RPMI8226 (cell line): ENCODE measurements at regions not wholly inside any gene's neighbourhood (a gene's known extent, or its start where the extent isn't known, plus 50 kb on each side); places are given as distances from the start of the nearest gene placed in this dataset.

Experiments used
- DNase-seq: peaks from one replicate; pipeline ENCODE4 v3.0.0-alpha.2; 2015

DNA sequence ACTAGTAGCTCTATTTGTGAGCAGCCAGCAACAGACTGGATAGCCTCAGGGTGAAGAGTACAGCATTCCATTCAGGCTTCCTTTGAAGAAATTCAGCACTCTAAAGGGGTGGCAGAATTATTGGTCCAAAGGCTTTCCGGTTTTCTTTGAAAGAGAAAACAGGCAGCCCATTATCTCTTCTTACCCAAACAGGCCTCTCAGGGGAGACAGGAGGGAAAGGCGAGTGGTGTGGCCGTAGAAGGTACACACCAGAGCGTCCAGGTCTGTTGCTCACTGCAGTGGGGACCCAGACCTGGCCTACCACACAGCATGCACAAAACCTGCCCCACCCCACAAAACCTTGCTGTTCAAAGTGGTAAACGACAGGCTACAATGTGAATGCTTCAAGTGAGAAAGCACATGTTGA lies 83.3 kb downstream of the ZNF608 start:
- no peak for DNase-seq

DNA sequence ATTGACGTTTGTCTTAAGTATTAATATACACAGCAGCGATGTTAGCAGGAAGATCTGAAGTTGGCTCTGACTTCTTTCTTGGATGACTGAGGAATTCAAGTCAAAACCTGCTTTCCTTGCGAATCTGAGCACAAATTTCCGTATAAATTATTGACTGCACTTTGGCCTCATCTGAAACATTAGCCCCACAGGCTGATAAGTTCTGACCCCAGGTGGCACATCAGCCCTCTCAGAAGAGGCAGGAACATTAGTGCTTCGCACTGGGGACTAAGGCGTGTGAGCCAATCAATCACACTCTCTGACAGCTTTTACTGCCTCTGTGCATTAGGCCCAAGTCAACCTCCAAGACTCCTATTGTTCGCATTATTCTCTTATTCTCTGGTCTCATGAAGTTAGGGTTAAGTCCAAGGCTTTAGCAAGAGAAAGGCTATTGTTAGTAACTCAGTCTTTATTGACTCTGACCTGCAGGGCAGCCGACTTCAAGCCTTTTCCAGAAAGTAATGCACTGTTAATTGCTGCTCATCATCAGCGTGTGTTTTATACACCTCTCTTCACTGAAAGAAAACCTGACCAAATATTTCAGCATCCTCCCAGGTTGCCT lies 84.2 kb downstream of the ZNF608 start:
- no peak for DNase-seq

DNA sequence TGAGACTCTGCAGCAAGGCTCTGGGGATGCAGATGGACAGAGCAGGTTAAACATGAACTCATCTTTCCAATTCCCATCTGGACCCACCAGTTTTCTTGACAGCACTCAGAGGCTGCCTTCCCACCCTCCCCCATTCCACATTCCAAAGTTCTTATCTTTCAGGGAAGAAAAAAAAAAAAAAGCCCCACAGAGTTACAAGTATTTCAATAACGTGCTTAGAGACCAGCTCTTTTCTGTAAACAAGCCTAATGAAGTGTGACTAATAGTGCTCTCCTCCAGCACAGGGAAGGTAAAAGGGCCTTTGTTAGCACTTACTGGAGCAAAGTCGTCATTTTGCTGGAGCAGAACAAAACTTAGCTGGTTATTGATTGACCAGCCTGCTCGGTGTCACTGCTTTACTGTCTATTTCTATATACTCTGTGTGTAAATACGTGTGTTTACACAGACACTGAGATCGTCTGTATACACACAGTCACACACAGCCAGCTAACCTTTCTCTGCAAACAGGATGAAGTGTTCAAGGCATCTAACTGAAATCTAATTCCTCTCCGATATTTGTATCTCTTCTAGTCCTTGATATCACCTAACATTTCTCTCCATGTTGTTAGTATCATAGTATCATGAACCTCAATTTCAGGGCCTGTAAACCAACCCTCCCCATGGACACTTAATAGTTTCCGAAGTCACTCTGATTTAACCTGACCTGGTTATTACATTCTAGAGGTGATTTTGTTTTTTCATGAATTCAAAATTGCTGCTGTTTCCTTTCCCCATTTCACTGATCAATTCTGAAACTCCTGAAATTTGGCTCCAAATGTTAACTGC lies 84.9 kb downstream of the ZNF608 start:
- no peak for DNase-seq

DNA sequence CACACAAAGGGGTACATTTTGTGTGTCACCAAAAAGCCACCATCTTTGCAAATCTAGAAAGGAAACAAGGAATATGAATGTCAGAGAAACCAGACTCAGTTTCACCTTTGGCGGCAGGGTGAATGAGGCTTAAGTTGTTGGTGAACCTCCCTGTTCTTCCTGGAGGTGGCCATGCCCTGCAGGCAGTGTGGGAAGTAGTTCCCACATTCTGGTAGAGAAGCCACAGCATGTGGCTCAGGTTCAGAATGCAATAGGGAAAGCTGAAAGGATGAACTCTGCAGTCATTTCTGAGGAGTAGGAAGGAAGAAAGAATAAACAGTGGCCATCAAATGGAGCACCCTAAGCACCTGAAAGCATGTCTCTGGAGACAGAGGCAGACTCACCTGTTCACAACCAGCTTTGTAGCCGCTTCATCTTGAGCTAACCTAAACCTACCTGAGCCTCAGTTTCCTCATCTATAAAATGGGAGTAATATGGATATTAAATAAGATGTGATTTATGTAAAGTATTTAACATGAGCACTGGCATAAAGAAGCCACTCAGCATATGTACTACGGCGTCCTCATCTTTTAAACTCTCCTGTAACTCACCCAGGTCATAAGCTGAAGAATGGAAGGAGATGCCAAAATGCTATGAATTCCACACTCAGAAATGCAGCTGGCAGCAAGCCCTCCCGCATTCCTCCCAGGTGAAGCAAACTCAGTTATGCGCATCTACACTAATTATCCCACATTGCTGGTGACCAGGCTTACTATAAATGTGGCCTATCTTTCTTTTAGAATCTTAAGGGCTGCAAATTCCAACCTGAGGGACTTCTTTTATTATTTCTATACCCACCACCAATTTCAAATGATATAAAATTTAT lies 86.0 kb downstream of the ZNF608 start:
- DNase-seq = no peak

DNA sequence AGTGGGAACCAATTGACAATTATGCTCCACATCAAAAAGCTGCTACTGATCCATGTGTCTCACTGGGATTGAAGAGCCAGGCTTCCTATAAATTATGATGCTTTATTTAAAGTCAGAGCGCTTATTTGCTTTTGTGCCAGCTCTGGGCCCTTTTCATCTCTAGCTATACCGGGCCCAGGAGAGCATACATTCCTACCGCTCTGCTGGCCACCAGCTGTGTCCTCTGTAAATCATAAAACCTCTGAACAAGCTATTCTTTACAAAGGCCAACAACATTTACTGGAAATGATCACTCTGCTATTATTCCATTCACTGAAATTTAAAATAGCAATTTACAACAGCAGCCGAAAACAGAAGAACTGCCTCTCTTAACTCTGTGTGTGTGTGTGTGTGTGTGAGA lies 86.6 kb downstream of the ZNF608 start:
- DNase-seq = no peak

DNA sequence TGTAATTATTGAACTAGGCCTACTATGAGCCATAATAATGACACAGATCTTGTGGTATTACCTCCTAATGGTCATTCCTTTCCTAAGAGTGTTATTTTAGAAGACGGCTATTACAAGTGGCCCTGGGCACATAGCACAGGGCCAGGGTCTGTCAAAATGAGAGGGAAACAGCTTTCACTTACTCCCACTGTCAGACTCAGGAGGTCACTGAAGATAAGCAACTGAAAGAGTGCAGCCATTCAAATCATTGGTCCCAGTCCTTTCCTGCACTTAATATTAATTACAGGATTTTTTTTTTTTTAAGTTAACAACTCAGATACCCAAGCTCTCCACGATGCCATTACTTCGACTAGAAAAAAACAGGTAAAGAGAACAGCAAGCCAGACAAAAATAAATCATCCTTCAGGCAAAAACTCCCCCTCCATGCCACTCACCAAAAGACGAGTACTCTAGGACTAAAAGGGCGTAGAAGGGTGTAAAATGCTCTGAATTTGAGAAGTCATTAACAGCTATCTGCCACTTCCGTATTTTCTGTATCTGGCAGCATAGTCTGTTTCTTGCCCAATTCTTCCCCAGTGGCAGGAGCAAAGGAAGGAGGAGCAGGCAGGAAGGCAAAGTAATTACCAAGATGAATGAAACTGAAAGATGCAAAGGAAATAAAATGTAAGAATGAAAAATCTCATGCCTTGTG lies 87.4 kb downstream of the ZNF608 start:
- no peak for DNase-seq

DNA sequence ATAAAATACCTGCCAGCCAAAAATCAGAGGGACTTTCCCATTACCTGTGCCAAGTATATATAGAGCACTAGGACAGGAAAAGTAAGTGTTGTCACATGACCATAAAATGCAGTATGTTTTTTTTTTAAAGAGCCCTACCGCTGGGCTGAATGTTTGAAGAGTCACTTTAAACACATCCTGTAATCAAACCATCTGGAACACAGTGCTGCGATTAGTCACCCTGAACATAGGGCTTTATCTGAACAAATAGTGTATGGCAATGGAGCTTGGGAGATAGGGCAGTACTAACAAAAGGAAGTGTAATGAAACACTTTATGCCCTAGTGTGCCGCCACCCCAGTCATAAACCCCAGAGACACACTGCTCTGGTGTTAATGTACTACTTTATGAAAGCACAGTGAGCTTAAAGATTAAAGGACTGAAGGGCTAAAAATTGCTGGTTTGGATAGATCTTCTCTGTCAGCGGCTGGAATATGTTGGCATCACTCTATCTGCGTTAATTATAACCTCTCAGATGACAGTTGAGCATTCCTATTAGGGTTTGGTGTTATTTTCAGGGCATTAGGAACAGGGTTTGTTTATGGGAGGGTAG lies 90.4 kb downstream of the ZNF608 start:
- DNase-seq = no peak

DNA sequence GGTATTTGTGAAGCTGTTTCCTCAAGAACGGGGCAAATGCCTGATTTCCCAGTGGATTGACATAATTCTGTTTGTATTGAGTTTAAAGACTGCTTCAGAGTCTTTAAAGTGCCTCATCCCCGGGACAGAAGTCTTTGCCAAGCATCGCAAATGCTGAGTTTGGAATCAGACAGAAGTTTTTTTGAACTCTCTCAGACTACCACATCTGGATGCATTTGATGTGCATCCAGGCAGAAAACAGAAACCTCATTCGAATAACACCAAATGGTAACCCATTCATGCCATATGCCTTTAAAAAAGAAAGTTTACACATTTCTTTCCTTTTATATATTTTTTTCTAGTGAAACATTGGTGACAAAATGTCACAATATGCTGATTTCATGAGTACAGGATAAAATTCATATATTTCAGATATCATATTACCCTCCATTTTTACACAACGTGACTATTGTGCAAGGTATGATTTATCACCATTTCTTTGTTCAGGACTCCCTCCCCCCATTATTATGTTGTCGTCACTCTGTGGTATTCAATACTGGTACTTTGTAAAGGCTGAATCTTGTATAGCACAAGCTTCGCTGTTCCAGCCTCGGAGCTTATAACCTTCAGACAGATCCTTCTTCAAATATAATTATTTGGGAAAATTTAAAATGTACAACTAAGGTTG lies 91.1 kb downstream of the ZNF608 start:
- DNase-seq = no peak

DNA sequence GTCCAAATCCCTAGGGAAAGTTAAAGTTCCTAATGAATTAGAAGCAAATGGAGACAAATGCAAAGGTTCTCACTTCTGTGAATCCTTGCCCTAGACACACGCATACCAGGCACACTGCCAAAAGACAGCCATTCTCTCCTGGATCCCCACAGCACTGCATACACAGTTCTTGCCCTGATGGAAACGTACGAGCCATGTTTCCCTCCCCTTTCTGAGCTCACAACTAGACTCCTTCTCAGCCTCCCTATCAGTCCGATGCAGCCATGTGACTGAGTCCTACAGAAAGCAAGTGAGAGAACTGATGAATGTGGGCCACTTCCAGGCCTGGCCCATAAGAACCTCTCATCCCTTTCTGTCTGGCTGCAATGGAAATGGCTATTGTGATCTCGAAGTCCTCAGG lies 92.0 kb downstream of the ZNF608 start:
- no peak for DNase-seq

DNA sequence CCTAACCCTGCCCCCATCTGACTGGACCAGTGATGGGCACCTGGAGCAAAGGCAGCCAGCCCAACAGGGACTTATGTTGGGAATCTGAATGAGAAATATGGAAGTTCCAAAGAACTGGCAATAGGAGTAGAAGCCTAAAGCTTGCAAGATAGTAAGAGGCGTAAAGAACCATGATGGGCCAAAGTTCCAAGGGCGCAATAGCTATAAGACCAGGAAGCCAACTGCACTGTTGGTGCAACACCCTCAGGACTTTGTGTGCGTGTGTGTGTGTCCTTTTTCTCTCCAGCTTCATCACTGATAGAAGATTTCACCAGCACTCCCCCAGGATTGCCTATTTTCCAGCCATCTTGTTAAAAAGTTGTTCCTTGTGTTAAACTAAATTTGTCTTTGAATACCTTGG lies 92.8 kb downstream of the ZNF608 start:
- DNase-seq = no peak

DNA sequence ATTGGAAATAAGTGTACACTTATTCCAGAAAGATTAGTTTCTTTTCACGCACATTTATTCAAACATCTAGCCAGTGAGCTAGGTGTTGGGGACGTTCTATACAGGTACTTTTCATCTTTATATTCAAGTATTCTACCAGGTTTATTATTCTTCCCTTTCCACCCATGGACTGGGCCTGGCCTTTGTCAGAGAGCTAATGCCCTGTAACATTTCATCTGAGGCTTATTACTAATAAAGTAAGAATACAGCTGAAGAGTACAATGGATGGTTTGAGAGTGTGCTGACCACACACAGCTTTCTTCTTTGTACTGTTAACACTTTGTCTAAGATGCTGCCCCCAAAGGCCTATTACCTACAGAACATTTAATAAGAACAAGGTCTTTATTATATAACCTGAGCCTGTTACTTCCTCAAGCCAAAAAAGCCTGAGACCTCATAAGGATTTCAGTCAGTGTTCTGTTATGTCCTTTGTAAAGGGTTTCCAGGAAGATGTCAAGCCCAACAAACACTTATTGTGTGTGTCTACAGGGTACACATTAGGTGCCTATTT lies 93.5 kb downstream of the ZNF608 start:
- DNase-seq = no peak

DNA sequence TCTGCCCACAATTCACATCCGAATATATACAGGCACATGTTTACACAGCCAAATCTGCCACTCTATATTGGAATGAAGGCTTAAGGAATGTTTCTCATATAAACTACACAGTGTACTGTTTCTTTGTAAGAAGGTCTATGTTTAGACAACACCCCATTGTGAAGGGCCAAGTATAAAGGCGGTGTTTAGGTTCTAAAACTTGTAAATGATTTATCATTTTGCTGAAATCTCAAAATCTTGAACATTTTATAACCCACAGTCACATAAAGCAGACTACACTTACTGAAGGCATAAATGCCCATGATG lies 94.0 kb downstream of the ZNF608 start:
- DNase-seq = no peak

DNA sequence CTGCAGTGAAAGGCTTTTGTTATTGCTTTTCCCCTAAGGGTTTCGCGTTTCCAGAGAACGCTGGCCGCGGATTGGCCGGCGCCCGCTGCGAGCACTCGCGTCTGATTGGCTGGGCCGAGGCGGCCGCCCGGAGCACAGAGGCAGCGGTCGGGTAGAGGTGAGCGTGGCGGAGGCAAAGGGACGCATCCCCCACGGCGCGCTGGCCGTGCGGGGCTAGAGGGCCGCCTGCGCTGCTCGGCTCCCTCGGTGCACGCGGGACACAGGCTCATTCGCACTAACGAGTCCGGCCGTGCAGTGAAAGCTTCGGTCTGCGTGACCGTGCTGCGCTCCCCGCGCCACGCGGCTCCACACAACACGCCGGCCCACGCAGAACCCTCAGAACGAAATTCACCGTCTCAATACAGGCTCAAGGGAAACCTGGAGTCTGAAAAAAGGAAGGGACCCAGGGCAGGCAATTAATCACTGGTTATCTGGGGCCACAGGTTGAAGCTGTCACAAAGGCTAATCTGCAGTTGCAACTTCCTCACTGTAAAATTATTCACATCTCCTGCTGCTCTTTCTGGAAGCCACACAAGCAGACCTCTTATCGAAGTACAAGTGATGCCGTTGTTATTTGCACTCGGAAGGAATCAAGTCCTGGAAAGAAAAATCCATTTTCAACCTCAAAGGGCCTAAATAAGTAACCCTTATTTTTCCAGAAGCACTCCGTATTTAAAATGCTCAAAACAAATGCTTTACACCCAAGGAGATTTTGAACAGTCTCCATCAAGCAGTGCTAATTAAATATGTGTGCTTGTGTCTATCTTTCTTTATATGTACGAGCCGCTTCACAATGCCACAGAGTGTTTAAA lies 94.6 kb downstream of the ZNF608 start:
- DNase-seq = no peak

DNA sequence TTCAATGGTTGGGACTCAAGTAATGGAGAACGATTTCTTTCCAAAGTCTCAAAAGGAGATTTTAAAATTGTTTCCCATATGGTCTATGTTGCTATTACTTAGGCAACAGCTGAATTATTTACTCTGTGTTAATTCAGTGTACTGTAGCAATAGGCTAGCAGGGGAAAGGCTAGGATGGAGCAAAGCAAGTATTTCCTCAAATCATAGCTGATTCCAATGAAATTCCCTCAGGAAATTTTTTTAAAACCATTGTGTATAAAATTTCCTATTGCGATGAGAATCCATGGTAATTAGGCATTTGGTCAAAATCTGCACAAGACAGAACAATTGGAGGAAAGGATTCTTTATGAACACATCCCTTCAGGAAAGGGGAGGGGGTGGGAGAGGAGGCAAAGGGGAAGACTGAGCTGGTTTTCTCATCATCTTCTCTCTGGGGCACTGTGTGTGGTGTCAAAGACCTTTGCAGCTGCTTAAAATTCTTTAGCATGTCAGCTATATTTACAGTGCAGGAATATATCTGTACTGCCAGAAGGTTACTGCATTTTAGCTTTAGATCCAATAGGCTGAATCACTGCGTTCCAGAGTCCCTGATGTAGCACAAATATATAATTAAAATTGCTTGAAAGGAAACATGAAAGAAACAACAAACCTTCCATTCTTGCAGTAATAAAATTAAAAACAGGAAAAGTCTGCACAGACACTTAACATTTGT lies 95.3 kb downstream of the ZNF608 start:
- no peak for DNase-seq

DNA sequence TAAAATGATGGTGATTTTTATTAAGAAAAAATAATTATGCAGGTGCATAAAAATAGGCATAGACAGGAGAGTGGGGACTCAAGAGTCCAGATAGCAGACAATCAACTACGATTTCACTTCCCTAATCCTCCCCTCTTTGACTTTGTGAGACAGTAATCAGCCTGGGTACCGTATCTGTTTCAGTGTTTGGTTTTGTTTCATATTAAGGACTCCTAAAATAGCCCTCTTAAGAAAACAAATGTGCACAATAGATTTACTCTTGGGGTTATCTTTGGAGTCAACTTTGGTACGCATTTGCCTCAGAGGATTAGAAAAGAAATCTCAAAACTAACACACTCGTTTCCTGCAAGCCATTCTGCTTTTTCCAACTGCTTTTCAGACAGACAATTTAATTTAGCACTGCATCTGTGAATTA lies 96.3 kb downstream of the ZNF608 start:
- no peak for DNase-seq

DNA sequence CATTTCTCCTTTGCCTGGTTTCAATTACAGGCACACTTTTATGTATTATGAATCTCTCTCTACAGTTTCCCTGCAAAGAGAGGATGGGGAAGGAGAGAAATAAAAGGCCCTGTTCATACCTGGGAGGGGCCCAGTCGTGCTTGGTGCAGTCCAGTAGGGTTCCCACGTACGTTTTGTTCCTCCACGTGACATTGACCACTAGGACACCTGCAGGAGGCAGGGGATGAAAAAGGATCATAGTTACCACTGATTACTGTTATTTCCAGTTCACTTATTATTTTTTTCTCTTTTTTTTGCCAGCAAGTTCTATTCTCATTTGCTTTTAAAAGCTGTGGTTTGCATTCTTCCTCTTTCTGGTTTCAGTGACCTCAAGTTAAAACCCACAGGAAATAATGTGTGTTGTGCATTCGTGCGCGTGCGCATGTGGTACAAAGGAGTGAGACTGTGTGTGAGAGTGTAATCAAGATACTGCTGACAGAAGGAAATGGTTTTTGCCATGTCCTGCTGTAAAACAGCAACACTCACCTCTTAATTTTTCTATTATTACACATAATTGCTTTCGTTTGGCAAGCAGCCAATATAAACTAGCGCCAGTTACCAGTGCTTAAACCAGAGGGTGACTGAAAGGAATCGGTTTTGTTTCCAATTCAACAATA lies 96.8 kb downstream of the ZNF608 start:
- peak; percentile 95 for DNase-seq

DNA sequence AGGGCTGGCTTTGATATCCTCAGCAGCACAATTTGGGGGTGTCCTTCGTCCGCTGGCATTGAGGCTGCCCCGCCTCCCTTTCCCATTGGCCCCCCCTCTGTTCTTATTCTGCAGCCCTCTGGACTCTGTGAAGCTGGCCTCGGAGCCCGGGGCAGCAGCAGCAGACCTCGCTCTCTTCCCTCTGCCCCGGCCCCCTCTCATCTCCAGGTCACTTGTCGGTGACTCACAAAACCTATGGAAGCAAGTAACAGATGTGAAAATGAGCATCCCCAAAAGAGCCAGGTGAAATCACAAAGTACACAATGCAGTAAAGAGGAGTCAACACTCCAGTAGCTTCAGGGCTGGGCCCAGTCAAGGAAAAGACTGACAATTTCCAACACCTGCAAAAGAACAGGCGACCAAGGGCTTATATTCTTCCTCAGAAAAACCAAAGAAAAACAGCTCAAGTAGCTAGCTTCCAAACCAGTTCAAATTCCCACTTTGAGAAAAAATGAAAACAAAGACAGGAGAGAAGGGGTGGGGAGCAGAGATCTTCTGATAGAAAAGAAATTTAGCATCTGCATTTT lies 97.5 kb downstream of the ZNF608 start:
- no peak for DNase-seq

DNA sequence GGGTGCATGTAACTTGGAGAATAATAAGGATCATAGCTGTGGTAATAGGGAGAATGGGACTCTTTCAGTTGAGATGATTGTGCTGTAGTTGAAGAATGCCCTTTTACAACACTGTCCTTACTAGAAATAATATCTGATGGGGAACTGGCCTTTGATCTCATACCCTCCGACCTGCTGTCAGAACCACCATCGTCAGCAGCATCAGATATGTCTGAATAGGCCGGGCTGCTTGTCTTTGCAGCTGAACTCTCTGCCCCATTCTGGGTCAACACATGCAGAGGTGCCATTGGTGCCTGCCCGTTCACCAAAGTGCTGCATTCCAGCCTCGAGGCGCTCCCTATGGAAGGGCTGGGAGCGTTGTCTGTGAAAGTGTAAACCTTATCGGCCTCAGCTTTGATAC lies 99.1 kb downstream of the ZNF608 start:
- no peak for DNase-seq

DNA sequence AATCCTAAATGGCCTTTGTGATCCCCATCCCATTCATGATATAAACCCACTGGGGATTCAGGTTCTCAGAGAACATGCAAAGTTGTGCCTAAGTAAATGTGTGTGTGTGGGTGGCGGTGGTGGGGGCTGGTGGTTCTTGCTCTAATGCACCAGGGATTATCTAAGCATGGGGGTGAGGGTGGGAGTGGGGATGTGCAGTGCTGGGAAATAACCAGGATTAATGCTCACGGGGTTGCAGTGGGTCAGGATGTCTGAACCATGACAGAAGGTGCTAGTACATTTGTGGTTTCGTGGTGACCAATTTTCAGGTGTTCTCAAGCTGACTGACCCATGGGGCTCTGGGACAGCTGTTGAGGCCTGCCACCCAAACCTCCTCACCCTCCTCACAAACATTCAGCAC lies 101.0 kb downstream of the ZNF608 start:
- DNase-seq = no peak

DNA sequence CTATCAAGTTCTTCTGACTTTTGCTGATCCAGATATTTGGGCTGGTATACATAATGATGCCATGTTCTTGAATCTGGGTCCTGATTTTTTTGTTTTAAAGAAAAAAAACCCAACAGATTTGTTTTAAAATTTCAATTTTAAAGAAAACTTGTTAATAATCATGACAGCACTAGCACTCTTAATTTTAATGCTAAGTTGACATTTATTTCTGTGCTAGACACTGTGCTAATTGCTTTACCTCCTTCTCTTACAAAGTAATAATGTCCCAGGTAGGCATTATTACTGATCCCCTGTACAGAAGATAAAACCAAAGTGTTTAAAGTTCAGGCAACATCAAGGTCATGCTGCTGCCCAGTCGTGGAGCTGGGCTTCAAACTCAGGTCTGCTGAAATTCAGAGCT lies 101.9 kb downstream of the ZNF608 start:
- no peak for DNase-seq
